DND-41 (cell line): ENCODE measurements at regions not wholly inside any gene's neighbourhood (a gene's known extent, or its start where the extent isn't known, plus 50 kb on each side); places are given as distances from the start of the nearest gene placed in this dataset.

ENCODE experiments used
- ATAC-seq: fragments of 200-7000 bp; cut with Tn5 transposase; 3 replicates; pipeline ENCODE4 v1.9.1; 2021; ENCODE audit warnings: low read depth; ENCODE audit not compliant: insufficient read depth
- DNase-seq: peaks from one replicate; pipeline ENCODE4 v3.0.0-alpha.2; 2020
- H2AFZ ChIP-seq: 2 replicates; pipeline ENCODE4 v1.6.0; 2012; ENCODE audit warnings: low read depth, low read length
- H3K27ac ChIP-seq: 2 replicates; pipeline ENCODE4 v1.5.1; 2012; ENCODE audit warnings: low read length, inconsistent platforms
- H3K27me3 ChIP-seq: fragments of 200-600 bp; sonication (generic); 2 replicates; pipeline ENCODE4 v1.6.0; 2012; ENCODE audit warnings: low read length, mild to moderate bottlenecking, inconsistent platforms; ENCODE audit not compliant: insufficient read depth, poor library complexity
- H3K36me3 ChIP-seq: 2 replicates; pipeline ENCODE4 v1.5.1; 2012; ENCODE audit warnings: low read length, inconsistent platforms; ENCODE audit not compliant: insufficient read depth
- H3K4me1 ChIP-seq: 2 replicates; pipeline ENCODE4 v1.5.1; 2012; ENCODE audit warnings: mild to moderate bottlenecking, low read length; ENCODE audit not compliant: insufficient read depth
- H3K4me2 ChIP-seq: 2 replicates; pipeline ENCODE4 v1.6.0; 2012; ENCODE audit warnings: mild to moderate bottlenecking, moderate library complexity, low read length, inconsistent platforms; ENCODE audit not compliant: insufficient read depth
- H3K4me3 ChIP-seq, 2 experiments: fragments of 200-600 bp in 1 of 2; shearing (Covaris generic) in 1 of 2; 2 replicates each; pipeline ENCODE4 v1.5.1; 2012 to 2016; ENCODE audit warnings: inconsistent platforms in 2 of 2, low read length in 2 of 2, mild to moderate bottlenecking in 2 of 2, low read depth in 1 of 2, moderate library complexity in 1 of 2
- H3K79me2 ChIP-seq: 2 replicates; pipeline ENCODE4 v1.6.0; 2012; ENCODE audit warnings: low read length, inconsistent platforms; ENCODE audit not compliant: insufficient read depth
- H3K9ac ChIP-seq: 2 replicates; pipeline ENCODE4 v1.6.0; 2012; ENCODE audit warnings: low read depth, mild to moderate bottlenecking, inconsistent platforms, low read length, moderate library complexity
- H3K9me3 ChIP-seq: 2 replicates; pipeline ENCODE4 v1.5.1; 2012; ENCODE audit warnings: low read length, moderate library complexity, mild to moderate bottlenecking, inconsistent platforms; ENCODE audit not compliant: insufficient read depth, severe bottlenecking
- H4K20me1 ChIP-seq: 2 replicates; pipeline ENCODE4 v1.6.0; 2012; ENCODE audit warnings: low read length; ENCODE audit not compliant: insufficient read depth
- CTCF ChIP-seq: IDR thresholded peaks from 2 replicates; pipeline ENCODE4 v1.5.1; 2012; ENCODE audit warnings: borderline replicate concordance, low read length, moderate library complexity, mild to moderate bottlenecking; ENCODE audit not compliant: poor library complexity, severe bottlenecking; ENCODE audit errors: extremely low read depth
- EZH2 ChIP-seq: IDR thresholded peaks from 3 replicates; pipeline ENCODE4 v1.6.1; 2012; ENCODE audit warnings: borderline replicate concordance, low read depth, mild to moderate bottlenecking, moderate library complexity, low read length, inconsistent platforms; ENCODE audit not compliant: severe bottlenecking

GRCh38 chr22:27110665-27111451, 453.5 kb downstream of the MIAT start:
- ATAC-seq = no peak
- no peak for DNase-seq
- no peak overlapping the region for H3K4me2 ChIP-seq
- no peaks in the 10 kb centered on the region for H3K27me3 ChIP-seq
- no peak for TF ChIP-seq EZH2
- no peak for TF ChIP-seq CTCF
- no peaks in the 10 kb centered on the region for H3K79me2 ChIP-seq
- H3K27ac ChIP-seq = no peak overlapping the region
- peaks cover 5% of the 10 kb centered on the region for H3K9me3 ChIP-seq
- H3K36me3 ChIP-seq = no peaks in the 10 kb centered on the region
- H2AFZ ChIP-seq = no peak overlapping the region
- no peaks in the 10 kb centered on the region for H3K4me1 ChIP-seq
- no peak overlapping the region for H3K4me3 ChIP-seq
- H3K9ac ChIP-seq = no peak overlapping the region
- no peaks in the 10 kb centered on the region for H4K20me1 ChIP-seq

GRCh38 chr22:27111796-27112672, 454.6 kb downstream of the MIAT start:
- ATAC-seq = no peak

GRCh38 chr22:27113211-27113635, 455.8 kb downstream of the MIAT start:
- DNase-seq (no peak), ATAC-seq (no peak)
- H3K27ac ChIP-seq = no peak overlapping the region
- H3K4me2 ChIP-seq = no peak overlapping the region
- H3K9me3 ChIP-seq = peaks cover 5% of the 10 kb centered on the region
- no peaks in the 10 kb centered on the region for H4K20me1 ChIP-seq
- H3K36me3 ChIP-seq = no peaks in the 10 kb centered on the region
- no peak overlapping the region for H3K4me3 ChIP-seq
- TF ChIP-seq CTCF (no peak), EZH2 (no peak)
- no peak overlapping the region for H2AFZ ChIP-seq
- no peaks in the 10 kb centered on the region for H3K79me2 ChIP-seq
- no peaks in the 10 kb centered on the region for H3K4me1 ChIP-seq
- no peak overlapping the region for H3K9ac ChIP-seq
- H3K27me3 ChIP-seq = no peaks in the 10 kb centered on the region

More at GRCh38 chr22:27111796-27112672, 454.6 kb downstream of the MIAT start:
- Histone ChIP-seq H3K4me2 (no peak overlapping the region), H3K4me3 (no peak overlapping the region), H4K20me1 (no peaks in the 10 kb centered on the region), H3K27ac (no peak overlapping the region), H3K36me3 (no peaks in the 10 kb centered on the region), H3K79me2 (no peaks in the 10 kb centered on the region), H3K9ac (no peak overlapping the region), H3K9me3 (peaks cover 5% of the 10 kb centered on the region), H3K27me3 (no peaks in the 10 kb centered on the region), H3K4me1 (no peaks in the 10 kb centered on the region), H2AFZ (no peak overlapping the region)
- TF ChIP-seq CTCF (no peak), EZH2 (no peak)
- no peak for DNase-seq
